Right ventricle myocardium superior (tissue), 1 donor: ENCODE measurements at regions not wholly inside any gene's neighbourhood (a gene's known extent, or its start where the extent isn't known, plus 50 kb on each side); places are given as distances from the start of the nearest gene placed in this dataset.

Experiments
- ATAC-seq: fragments of 200-7000 bp; cut with Tn5 transposase; one replicate; pipeline ENCODE4 v1.9.1; 2020; ENCODE audit warnings: mild to moderate bottlenecking; ENCODE audit not compliant: poor library complexity
- DNase-seq: peaks from one replicate; pipeline ENCODE4 v3.0.0-alpha.2; 2020
- intact Hi-C: fragments of 100-400 bp; cut with DNase I; formaldehyde crosslinking; loops from one replicate; pipeline ENCODE4 v1.11.2; 2022
- donor health status: DM: no; HTN: yes; CAD: no; lungs with severe emphysema.

GRCh38 chr7:63008366-63008765 is 990.3 kb upstream of the ZNF722 start:
- DNase-seq (no peak), ATAC-seq (no peak)
- intact Hi-C loops = no loop called here

- intact Hi-C loops = loop anchor here (10.0 kb wide), 1 partner anchor 1615 kb away; no protein-coding TSS in a partner anchor
- DNase-seq = no peak
- no peak for ATAC-seq
These were observed 988.9 kb upstream of the ZNF722 start for GRCh38 chr7:63009771-63010170.

GRCh38 chr7:63012633-63013183 is 985.9 kb upstream of the ZNF722 start:
- DNase-seq (no peak), ATAC-seq (no peak)
- intact Hi-C loops = loop anchor here (10.0 kb wide), 1 partner anchor 1612 kb away; no protein-coding TSS in a partner anchor

GRCh38 chr7:63014792-63015191 is 983.9 kb upstream of the ZNF722 start:
- ATAC-seq (no peak), DNase-seq (no peak)
- intact Hi-C loops = loop anchor here (10.0 kb wide), 1 partner anchor 1610 kb away; no protein-coding TSS in a partner anchor

GRCh38 chr7:63023182-63023787 is 975.4 kb upstream of the ZNF722 start:
- intact Hi-C loops = no loop called here
- DNase-seq = no peak
- no peak for ATAC-seq

GRCh38 chr7:63024446-63024845 is 974.2 kb upstream of the ZNF722 start:
- intact Hi-C loops = no loop called here
- no peak for ATAC-seq
- no peak for DNase-seq

- DNase-seq (no peak), ATAC-seq (no peak)
- intact Hi-C loops = no loop called here
These were observed 972.8 kb upstream of the ZNF722 start for GRCh38 chr7:63025815-63026214.

- intact Hi-C loops = no loop called here
- ATAC-seq = no peak
- no peak for DNase-seq
These were observed 971.6 kb upstream of the ZNF722 start for GRCh38 chr7:63027075-63027474.

- DNase-seq (no peak), ATAC-seq (no peak)
These were observed 970.1 kb upstream of the ZNF722 start for GRCh38 chr7:63028376-63029206.

GRCh38 chr7:63029207-63029522 is 969.5 kb upstream of the ZNF722 start:
- ATAC-seq (no peak), DNase-seq (no peak)
- intact Hi-C loops = no loop called here

More at GRCh38 chr7:63028376-63029206, 970.1 kb upstream of the ZNF722 start:
- intact Hi-C loops = no loop called here

- ATAC-seq (no peak), DNase-seq (no peak)
- intact Hi-C loops = no loop called here
These were observed 968.6 kb upstream of the ZNF722 start for GRCh38 chr7:63030061-63030460.

GRCh38 chr7:63031838-63032436 is 966.7 kb upstream of the ZNF722 start:
- DNase-seq (no peak), ATAC-seq (no peak)
- intact Hi-C loops = no loop called here

- DNase-seq (no peak), ATAC-seq (no peak)
- intact Hi-C loops = no loop called here
These were observed 961.4 kb upstream of the ZNF722 start for GRCh38 chr7:63037242-63037641.

GRCh38 chr7:63038987-63039386 is 959.7 kb upstream of the ZNF722 start:
- intact Hi-C loops = no loop called here
- ATAC-seq (no peak), DNase-seq (no peak)

GRCh38 chr7:63039882-63040281 is 958.8 kb upstream of the ZNF722 start:
- DNase-seq = no peak
- intact Hi-C loops = no loop called here
- no peak for ATAC-seq

GRCh38 chr7:63040336-63040735 is 958.3 kb upstream of the ZNF722 start:
- ATAC-seq (no peak), DNase-seq (no peak)
- intact Hi-C loops = no loop called here

GRCh38 chr7:63040966-63041610 is 957.6 kb upstream of the ZNF722 start:
- ATAC-seq = no peak
- intact Hi-C loops = no loop called here
- DNase-seq = no peak

GRCh38 chr7:63041786-63042185 is 956.9 kb upstream of the ZNF722 start:
- intact Hi-C loops = no loop called here
- DNase-seq (no peak), ATAC-seq (no peak)
